ENCODE measurements at regions not wholly inside any gene's neighbourhood (a gene's known extent, or its start where the extent isn't known, plus 50 kb on each side); places are given as distances from the start of the nearest gene placed in this dataset.

DNA sequence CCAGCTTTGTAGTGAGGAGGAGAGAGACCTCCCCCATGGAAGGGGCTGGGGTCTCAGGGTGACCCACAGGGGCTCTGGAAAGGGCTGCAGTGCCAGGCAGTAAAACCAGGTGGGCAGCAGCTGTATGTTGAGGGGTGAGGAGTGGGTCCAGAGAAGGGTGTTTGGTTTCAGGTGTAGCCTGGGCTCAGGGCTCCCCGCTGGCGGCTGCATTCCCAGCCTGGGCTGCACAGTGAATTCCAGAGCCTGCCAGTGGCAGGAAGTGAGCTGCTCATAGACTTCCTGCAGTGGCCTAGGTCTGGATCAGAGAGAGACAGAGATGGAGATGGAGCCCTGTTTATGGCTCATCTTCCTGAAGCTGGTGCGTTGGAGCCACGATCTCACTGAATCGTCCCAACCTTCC lies 356.4 kb downstream of the PTPRU start:
- TF ChIP-seq, protein P1, sequence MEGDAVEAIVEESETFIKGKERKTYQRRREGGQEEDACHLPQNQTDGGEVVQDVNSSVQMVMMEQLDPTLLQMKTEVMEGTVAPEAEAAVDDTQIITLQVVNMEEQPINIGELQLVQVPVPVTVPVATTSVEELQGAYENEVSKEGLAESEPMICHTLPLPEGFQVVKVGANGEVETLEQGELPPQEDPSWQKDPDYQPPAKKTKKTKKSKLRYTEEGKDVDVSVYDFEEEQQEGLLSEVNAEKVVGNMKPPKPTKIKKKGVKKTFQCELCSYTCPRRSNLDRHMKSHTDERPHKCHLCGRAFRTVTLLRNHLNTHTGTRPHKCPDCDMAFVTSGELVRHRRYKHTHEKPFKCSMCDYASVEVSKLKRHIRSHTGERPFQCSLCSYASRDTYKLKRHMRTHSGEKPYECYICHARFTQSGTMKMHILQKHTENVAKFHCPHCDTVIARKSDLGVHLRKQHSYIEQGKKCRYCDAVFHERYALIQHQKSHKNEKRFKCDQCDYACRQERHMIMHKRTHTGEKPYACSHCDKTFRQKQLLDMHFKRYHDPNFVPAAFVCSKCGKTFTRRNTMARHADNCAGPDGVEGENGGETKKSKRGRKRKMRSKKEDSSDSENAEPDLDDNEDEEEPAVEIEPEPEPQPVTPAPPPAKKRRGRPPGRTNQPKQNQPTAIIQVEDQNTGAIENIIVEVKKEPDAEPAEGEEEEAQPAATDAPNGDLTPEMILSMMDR (IDR thresholded peaks at IDR 0.05) = no peak
- TF ChIP-seq, protein P2, sequence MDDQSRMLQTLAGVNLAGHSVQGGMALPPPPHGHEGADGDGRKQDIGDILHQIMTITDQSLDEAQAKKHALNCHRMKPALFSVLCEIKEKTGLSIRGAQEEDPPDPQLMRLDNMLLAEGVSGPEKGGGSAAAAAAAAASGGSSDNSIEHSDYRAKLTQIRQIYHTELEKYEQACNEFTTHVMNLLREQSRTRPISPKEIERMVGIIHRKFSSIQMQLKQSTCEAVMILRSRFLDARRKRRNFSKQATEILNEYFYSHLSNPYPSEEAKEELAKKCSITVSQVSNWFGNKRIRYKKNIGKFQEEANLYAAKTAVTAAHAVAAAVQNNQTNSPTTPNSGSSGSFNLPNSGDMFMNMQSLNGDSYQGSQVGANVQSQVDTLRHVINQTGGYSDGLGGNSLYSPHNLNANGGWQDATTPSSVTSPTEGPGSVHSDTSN (IDR thresholded peaks at IDR 0.05) = no peak
- TF ChIP-seq EP300 (IDR thresholded peaks at IDR 0.05) = no peak
